ENCODE measurements at regions not wholly inside any gene's neighbourhood (a gene's known extent, or its start where the extent isn't known, plus 50 kb on each side); places are given as distances from the start of the nearest gene placed in this dataset.

DNA sequence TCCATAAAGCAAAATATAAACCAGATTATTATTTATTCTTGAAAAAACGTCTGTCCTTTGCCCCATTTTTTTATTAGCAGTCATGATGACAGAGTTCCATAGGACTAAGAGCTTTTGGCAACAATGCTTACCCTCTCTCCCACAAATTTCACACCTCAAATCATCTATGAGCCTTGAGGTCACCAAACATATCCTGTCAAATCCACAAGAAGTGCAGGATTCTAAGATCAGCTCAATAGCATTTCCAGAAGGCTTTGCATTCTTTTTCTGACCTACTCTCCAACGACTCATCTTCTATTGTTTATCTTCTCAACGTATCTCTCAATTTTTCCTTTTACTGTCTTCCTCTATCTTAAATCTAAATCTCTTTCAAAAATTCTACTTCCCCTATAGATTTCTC is 619.1 kb upstream of the BCHE start:
- TF ChIP-seq POLR2A (IDR thresholded peaks at IDR 0.05), result no peak
- TF ChIP-seq, protein P1, sequence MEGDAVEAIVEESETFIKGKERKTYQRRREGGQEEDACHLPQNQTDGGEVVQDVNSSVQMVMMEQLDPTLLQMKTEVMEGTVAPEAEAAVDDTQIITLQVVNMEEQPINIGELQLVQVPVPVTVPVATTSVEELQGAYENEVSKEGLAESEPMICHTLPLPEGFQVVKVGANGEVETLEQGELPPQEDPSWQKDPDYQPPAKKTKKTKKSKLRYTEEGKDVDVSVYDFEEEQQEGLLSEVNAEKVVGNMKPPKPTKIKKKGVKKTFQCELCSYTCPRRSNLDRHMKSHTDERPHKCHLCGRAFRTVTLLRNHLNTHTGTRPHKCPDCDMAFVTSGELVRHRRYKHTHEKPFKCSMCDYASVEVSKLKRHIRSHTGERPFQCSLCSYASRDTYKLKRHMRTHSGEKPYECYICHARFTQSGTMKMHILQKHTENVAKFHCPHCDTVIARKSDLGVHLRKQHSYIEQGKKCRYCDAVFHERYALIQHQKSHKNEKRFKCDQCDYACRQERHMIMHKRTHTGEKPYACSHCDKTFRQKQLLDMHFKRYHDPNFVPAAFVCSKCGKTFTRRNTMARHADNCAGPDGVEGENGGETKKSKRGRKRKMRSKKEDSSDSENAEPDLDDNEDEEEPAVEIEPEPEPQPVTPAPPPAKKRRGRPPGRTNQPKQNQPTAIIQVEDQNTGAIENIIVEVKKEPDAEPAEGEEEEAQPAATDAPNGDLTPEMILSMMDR (IDR thresholded peaks at IDR 0.05), result no peak

All from body of pancreas (tissue), 4 donors.